ENCODE measurements at regions not wholly inside any gene's neighbourhood (a gene's known extent, or its start where the extent isn't known, plus 50 kb on each side); places are given as distances from the start of the nearest gene placed in this dataset.
A peak's percentile ranks its signal among the peaks of the same experiment; 100 is the strongest.
"Not testable (repeated sequence)": the region's sequence is repeated elsewhere in the genome, so short reads cannot be mapped to it uniquely, and the experiment has no call there.

- H3K27me3 ChIP-seq (replicated peaks), result no peaks in the 10 kb centered on the region
- H3K36me3 ChIP-seq (replicated peaks), result no peaks in the 10 kb centered on the region
- no peak for TF ChIP-seq CTCF (IDR thresholded peaks at IDR 0.05; ENCODE audit: low read depth, low read length, missing control alignments)
- no peak overlapping the region for H3K4me3 ChIP-seq (ENCODE audit: low read depth, low read length)
- in situ Hi-C loops (cut with HindIII; ENCODE audit: low pct_ligation_motif_present, low sequenced_read_pairs), result no loop called here
- DNase-seq, result peak; percentile 95
- H3K27ac ChIP-seq, result peak overlapping the region; percentile 20
These were observed 609.8 kb downstream of the RFPL4B start for GRCh38 chr6:112956696-112957535.

GRCh38 chr6:112957536-112957916, 610.4 kb downstream of the RFPL4B start:
- Histone ChIP-seq H3K27ac (no peak overlapping the region), H3K27me3 (replicated peaks) (no peaks in the 10 kb centered on the region), H3K4me3 (ENCODE audit: low read depth, low read length) (no peak overlapping the region), H3K36me3 (replicated peaks) (no peaks in the 10 kb centered on the region)
- no peak for TF ChIP-seq CTCF (IDR thresholded peaks at IDR 0.05; ENCODE audit: low read depth, low read length, missing control alignments)
- DNase-seq, result no peak
- in situ Hi-C loops (cut with HindIII; ENCODE audit: low pct_ligation_motif_present, low sequenced_read_pairs), result no loop called here

GRCh38 chr6:112960130-112960529, 613.0 kb downstream of the RFPL4B start:
- in situ Hi-C loops (cut with HindIII; ENCODE audit: low pct_ligation_motif_present, low sequenced_read_pairs); H3K4me3 ChIP-seq (ENCODE audit: low read depth, low read length); DNase-seq: not testable (repeated sequence)

GRCh38 chr6:112967974-112968373, 620.8 kb downstream of the RFPL4B start:
- in situ Hi-C loops (cut with HindIII; ENCODE audit: low pct_ligation_motif_present, low sequenced_read_pairs), result no loop called here
- no peak overlapping the region for H3K27ac ChIP-seq
- no peaks in the 10 kb centered on the region for H3K27me3 ChIP-seq (replicated peaks)
- TF ChIP-seq CTCF (IDR thresholded peaks at IDR 0.05; ENCODE audit: low read depth, low read length, missing control alignments), result no peak
- no peaks in the 10 kb centered on the region for H3K36me3 ChIP-seq (replicated peaks)
- no peak overlapping the region for H3K4me3 ChIP-seq (ENCODE audit: low read depth, low read length)
- no peak for DNase-seq

More at GRCh38 chr6:112960130-112960529, 613.0 kb downstream of the RFPL4B start:
- not testable (repeated sequence) for H3K36me3 ChIP-seq (replicated peaks); H3K27me3 ChIP-seq (replicated peaks); H3K27ac ChIP-seq

GRCh38 chr6:112971651-112972050, 624.5 kb downstream of the RFPL4B start:
- H3K27ac ChIP-seq, result no peak overlapping the region
- no peaks in the 10 kb centered on the region for H3K36me3 ChIP-seq (replicated peaks)
- H3K27me3 ChIP-seq (replicated peaks), result no peaks in the 10 kb centered on the region
- TF ChIP-seq CTCF (IDR thresholded peaks at IDR 0.05; ENCODE audit: low read depth, low read length, missing control alignments), result no peak
- DNase-seq, result no peak
- in situ Hi-C loops (cut with HindIII; ENCODE audit: low pct_ligation_motif_present, low sequenced_read_pairs), result no loop called here
- no peak overlapping the region for H3K4me3 ChIP-seq (ENCODE audit: low read depth, low read length)

- H3K36me3 ChIP-seq (replicated peaks); H3K27ac ChIP-seq; H3K4me3 ChIP-seq (ENCODE audit: low read depth, low read length); in situ Hi-C loops (cut with HindIII; ENCODE audit: low pct_ligation_motif_present, low sequenced_read_pairs); DNase-seq; H3K27me3 ChIP-seq (replicated peaks): not testable (repeated sequence)
These were observed 627.8 kb downstream of the RFPL4B start for GRCh38 chr6:112974931-112975330.

GRCh38 chr6:112976579-112976978, 629.4 kb downstream of the RFPL4B start:
- H3K27me3 ChIP-seq (replicated peaks); H3K36me3 ChIP-seq (replicated peaks); H3K27ac ChIP-seq; H3K4me3 ChIP-seq (ENCODE audit: low read depth, low read length); DNase-seq; in situ Hi-C loops (cut with HindIII; ENCODE audit: low pct_ligation_motif_present, low sequenced_read_pairs): not testable (repeated sequence)
